ENCODE measurements at regions not wholly inside any gene's neighbourhood (a gene's known extent, or its start where the extent isn't known, plus 50 kb on each side); places are given as distances from the start of the nearest gene placed in this dataset.

GRCh38 chr4:22299678-22300077 lies 216.2 kb downstream of the ADGRA3 start (continued):
- TF ChIP-seq GMEB1 (CRISPR knock-in tag; IDR thresholded peaks at IDR 0.05) (no peak), PRMT5 (CRISPR knock-in tag; IDR thresholded peaks at IDR 0.05) (no peak), HNRNPUL1 (IDR thresholded peaks at IDR 0.05; ENCODE audit: low read length) (no peak), HMGN3 (IDR thresholded peaks at IDR 0.05; ENCODE audit: borderline replicate concordance, extremely low read depth, insufficient read length, low read depth, low read length) (no peak), TAF15 (IDR thresholded peaks at IDR 0.05; ENCODE audit: low read depth, low read length) (no peak)

DNA sequence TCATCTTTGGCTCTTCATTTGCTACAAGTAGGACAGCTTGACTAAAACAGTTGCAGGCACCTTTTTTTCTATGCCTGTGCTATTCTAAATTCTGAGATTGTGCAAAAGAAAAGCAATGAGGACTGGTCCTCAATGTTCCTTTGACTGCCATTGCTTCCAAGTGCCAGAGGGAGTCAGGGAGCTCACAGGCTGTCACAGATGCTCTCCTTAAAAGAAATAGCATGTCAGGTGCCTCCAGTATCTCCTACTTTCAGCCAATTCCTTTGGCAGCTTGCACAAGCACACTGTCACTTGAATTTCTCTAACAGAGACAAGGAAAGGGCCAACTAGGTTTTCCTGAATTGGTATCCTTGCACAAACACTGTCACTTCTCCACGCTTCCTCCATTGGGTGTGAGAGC lies 228.2 kb downstream of the ADGRA3 start:
- H4K20me1 ChIP-seq (replicated peaks; ENCODE audit: control insufficient read depth, insufficient read depth, low read length) = no peaks in the 10 kb centered on the region
- H3K79me2 ChIP-seq (ENCODE audit: control insufficient read depth, insufficient read depth, low read length) = no peaks in the 10 kb centered on the region
- 0% methylated on average over 1 of the region's 1 CpG for WGBS (ENCODE audit: insufficient coverage, low coverage, missing lambda C conversion rate)
- intact Hi-C loops (cut with micrococcal nuclease) (no loop called here), in situ Hi-C loops (cut with MboI) (no loop called here)
- ATAC-seq (no peak), FAIRE-seq (no peak), DNase-seq (ENCODE audit: extremely low read depth in 1 of 4, low spot score in 3 of 4) (no peak)
- BruUV-seq (replicated peaks) = no TSS peak
- CTCF ChIA-PET (ENCODE audit: low intra/inter-chr PET ratio) = no interaction called here
- no peak overlapping the region for H3K9ac ChIP-seq (ENCODE audit: insufficient read depth in 1 of 2, low read depth in 2 of 2, low read length in 2 of 2)
- TF ChIP-seq PYGO2 (tag; IDR thresholded peaks at IDR 0.05) (no peak), ARHGAP35 (IDR thresholded peaks at IDR 0.05; ENCODE audit: partially characterized antibody) (no peak), ELF4 (CRISPR knock-in tag; IDR thresholded peaks at IDR 0.05) (no peak), E2F3 (CRISPR knock-in tag; IDR thresholded peaks at IDR 0.05) (no peak), PHF21A (IDR thresholded peaks at IDR 0.05; ENCODE audit: borderline replicate concordance, low read depth) (no peak), BRCA1 (IDR thresholded peaks at IDR 0.05) (no peak), BRCA1 (CRISPR knock-in tag; IDR thresholded peaks at IDR 0.05) (no peak), HMG20A (CRISPR knock-in tag; conservative IDR thresholded peaks at IDR 0.05) (no peak), FOXM1 (IDR thresholded peaks at IDR 0.05; ENCODE audit: low read depth) (no peak), FOXM1 (CRISPR knock-in tag; IDR thresholded peaks at IDR 0.05; ENCODE audit: low read depth) (no peak), NCOA6 (IDR thresholded peaks at IDR 0.05) (no peak), NFRKB (IDR thresholded peaks at IDR 0.05; ENCODE audit: low read depth) (no peak), RHOXF2B (CRISPR knock-in tag; conservative IDR thresholded peaks at IDR 0.05) (no peak), PML (IDR thresholded peaks at IDR 0.05; ENCODE audit: low read length) (no peak), KAT7 (CRISPR knock-in tag; IDR thresholded peaks at IDR 0.05; ENCODE audit: borderline replicate concordance) (no peak)
- TF ChIP-seq, protein P1, sequence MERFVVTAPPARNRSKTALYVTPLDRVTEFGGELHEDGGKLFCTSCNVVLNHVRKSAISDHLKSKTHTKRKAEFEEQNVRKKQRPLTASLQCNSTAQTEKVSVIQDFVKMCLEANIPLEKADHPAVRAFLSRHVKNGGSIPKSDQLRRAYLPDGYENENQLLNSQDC (CRISPR knock-in tag; IDR thresholded peaks at IDR 0.05) = no peak
- TF ChIP-seq, protein P2, sequence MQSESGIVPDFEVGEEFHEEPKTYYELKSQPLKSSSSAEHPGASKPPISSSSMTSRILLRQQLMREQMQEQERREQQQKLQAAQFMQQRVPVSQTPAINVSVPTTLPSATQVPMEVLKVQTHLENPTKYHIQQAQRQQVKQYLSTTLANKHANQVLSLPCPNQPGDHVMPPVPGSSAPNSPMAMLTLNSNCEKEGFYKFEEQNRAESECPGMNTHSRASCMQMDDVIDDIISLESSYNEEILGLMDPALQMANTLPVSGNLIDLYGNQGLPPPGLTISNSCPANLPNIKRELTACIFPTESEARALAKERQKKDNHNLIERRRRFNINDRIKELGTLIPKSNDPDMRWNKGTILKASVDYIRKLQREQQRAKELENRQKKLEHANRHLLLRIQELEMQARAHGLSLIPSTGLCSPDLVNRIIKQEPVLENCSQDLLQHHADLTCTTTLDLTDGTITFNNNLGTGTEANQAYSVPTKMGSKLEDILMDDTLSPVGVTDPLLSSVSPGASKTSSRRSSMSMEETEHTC (IDR thresholded peaks at IDR 0.05) = no peak
- H3K4me2 ChIP-seq (ENCODE audit: insufficient read depth, low read length) = no peak overlapping the region
- no peak overlapping the region for H2AFZ ChIP-seq (ENCODE audit: low read depth, low read length)
- POLR2A ChIA-PET = no interaction called here
- H3K27ac ChIP-seq (ENCODE audit: extremely low read depth, low read depth, low read length) = no peak overlapping the region
- no peaks in the 10 kb centered on the region for H3K27me3 ChIP-seq (ENCODE audit: control insufficient read depth in 2 of 2, insufficient read depth in 2 of 2, low read length in 2 of 2)
- no peaks in the 10 kb centered on the region for H3K9me3 ChIP-seq (replicated peaks; ENCODE audit: control insufficient read depth, insufficient read depth, low read depth, low read length)
- H3K4me3 ChIP-seq = no peak overlapping the region
- no peaks in the 10 kb centered on the region for H3K4me1 ChIP-seq (replicated peaks in 1 of 2; ENCODE audit: control insufficient read depth in 2 of 2, insufficient read depth in 2 of 2, low read length in 2 of 2)
- no peaks in the 10 kb centered on the region for H3K9me1 ChIP-seq (ENCODE audit: control insufficient read depth, insufficient read depth, low read length)
- no peaks in the 10 kb centered on the region for H3K36me3 ChIP-seq (ENCODE audit: control insufficient read depth, insufficient read depth, low read length)

All from K562 (cell line).